ENCODE measurements at regions not wholly inside any gene's neighbourhood (a gene's known extent, or its start where the extent isn't known, plus 50 kb on each side); places are given as distances from the start of the nearest gene placed in this dataset.

GRCh38 chr6:92710048-92710447 is 709.3 kb downstream of the EPHA7 start:
- TF ChIP-seq, protein P1, sequence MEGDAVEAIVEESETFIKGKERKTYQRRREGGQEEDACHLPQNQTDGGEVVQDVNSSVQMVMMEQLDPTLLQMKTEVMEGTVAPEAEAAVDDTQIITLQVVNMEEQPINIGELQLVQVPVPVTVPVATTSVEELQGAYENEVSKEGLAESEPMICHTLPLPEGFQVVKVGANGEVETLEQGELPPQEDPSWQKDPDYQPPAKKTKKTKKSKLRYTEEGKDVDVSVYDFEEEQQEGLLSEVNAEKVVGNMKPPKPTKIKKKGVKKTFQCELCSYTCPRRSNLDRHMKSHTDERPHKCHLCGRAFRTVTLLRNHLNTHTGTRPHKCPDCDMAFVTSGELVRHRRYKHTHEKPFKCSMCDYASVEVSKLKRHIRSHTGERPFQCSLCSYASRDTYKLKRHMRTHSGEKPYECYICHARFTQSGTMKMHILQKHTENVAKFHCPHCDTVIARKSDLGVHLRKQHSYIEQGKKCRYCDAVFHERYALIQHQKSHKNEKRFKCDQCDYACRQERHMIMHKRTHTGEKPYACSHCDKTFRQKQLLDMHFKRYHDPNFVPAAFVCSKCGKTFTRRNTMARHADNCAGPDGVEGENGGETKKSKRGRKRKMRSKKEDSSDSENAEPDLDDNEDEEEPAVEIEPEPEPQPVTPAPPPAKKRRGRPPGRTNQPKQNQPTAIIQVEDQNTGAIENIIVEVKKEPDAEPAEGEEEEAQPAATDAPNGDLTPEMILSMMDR (IDR thresholded peaks at IDR 0.05), result no peak
- no peak for TF ChIP-seq POLR2A (IDR thresholded peaks at IDR 0.05)

Measured in body of pancreas (tissue), 4 donors.